DMS 273 (cell line): ENCODE measurements at regions not wholly inside any gene's neighbourhood (a gene's known extent, or its start where the extent isn't known, plus 50 kb on each side); places are given as distances from the start of the nearest gene placed in this dataset.

Source experiments
- DNase-seq: peaks from one replicate; lab custom pipeline; 2025; ENCODE audit not compliant: unreplicated experiment; lab: John Stamatoyannopoulos, UW

DNA sequence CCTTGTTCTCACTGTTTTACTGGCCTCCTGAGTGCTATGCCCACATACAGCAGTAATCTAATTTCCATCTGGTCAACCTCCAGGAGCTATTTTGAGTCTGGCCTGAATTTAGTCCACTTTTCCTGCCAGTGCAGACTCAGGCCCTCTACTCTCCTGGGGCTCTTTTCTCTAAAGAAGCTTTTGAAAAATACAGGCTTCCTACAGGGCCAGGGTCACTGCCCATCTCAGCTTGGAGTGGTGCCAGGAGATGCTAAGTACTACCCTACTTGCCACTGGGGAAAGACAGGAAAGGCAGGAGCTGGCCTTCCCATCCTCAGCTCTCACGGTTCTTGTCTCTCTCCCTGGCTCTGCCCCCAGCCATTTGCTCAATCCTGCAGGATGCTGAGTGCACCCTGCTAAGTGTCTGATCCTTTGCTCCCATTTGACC, 101.7 kb upstream of the SERP2 start:
- DNase-seq = no peak

DNA sequence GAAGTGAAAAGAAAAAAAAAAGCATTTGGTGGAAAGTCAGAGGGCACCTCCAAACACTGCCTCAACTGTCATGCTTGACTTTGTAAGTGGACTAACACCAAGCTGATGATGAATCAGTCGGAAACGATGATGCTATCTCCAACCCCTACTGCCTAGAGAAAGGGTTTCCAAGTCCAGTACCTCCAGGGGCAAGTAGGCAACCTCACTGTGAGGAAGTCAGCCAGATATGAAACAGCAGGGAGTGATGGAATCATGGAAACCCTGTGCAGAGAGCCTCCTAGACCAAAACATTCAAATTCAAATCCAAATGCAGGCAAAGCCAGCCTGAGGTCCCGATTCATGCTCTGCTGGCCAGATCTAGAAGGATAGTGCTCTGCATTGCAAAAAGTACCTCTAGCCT, 100.9 kb upstream of the SERP2 start:
- no peak for DNase-seq

DNA sequence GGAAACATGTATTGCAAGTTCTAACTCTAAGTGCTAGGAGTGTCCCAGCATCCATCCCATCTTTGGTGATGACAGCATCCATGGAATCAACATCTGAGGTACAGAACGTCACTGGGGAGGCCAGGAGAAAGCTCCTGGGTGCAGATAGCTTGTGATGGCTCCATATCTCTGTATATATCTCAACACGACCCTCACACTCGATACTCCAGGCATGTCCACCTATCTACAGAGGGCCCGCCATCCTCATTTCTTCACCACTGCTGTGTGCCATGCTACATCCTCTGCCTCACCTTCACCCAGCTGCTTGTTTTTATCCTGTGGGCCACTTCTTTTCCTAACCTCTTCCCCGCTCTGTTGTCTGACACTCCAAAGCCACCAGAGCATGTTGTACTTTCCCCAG, 100.4 kb upstream of the SERP2 start:
- no peak for DNase-seq

DNA sequence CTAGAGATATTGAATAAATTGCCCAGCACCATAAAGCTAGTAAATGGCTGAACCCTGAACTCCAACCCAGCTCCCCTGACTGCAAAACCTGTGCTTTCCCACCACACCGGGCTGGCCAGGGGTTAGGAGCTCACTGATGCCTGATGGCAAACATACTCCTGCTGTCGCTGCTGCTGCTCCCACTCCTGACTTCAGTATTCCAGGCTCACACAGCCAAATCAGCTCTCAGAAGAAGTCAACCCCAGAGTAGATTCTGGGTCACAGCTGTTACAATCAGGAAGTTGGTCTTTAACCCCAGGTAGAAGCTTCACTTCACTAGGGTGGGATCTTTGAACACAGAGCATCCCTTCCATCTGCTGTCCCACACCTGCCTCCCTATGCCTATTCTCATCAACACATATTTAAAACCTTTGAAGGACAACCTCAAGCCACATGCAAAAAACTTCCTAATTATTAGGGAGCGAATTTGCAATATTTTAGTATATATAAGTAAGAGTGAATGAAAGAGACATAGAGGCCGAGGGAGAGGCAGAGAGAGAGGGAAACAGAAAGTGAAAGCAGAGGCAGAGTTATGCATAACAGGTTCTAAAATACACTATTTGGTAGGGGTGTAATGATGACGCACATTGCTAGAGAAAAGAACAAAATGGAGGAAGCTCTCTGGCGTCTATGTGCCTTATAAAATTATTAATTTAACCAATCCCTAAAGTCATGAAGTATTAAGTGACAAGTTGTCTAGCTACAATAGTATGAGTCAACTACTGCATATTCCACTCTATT, 99.4 kb upstream of the SERP2 start:
- no peak for DNase-seq

DNA sequence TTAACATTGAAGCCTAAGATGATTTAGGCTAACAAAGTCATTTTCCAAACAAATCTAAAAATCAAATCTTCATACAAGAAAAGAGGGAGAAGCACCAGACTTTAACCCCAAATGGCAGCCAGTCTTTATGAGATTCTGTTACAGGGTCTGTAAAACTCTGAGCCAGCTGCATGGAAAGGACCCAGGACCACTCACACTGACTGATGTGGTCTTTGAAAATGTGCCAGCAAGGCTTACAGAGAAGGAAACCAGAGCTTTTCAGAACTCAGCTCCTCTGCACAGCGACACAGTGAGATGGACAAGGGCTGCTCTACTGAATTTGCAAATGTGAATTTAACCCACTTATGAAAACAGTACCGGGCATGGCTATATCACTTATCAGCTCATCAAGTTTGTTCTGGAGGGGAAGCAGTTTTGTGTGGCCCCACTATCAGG, 98.8 kb upstream of the SERP2 start:
- no peak for DNase-seq

DNA sequence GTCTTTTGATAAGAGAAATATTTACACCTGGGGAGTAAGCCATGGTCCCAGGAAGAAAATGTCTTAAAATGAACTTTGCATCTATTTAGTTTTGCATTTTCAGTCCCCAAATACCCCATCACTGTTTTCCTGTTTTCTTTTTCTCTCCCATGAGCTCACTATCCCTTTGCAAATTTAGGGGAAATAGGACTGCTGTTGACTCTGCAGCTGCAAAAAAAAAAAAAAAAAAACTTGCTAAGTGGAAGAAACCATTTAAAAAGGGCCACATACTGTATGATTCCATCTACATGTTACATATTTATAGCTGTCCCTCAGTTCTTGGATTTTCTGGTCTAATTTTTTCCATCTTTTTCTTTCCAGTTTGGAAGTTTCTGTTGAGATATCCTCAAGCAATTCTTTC, 98.2 kb upstream of the SERP2 start:
- DNase-seq = no peak

DNA sequence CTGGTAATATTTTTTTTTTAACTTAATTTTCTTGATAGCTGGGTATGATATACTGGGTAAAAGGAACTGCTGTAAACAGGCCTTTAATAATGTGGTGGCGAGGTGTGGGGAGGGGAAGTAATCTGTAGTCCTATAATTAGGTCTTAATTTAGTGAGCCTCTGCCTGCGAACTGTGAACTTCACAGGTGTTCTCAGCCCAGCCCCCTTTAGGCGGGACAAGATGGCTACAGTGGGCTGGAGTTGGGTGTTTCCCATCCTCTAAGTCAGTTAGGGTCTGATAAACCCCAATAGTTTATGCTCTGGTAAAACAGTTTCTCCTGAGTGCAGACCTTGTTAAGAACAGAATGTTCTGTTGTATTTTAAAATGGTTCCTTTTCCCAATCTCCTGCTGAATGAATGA, 97.6 kb upstream of the SERP2 start:
- no peak for DNase-seq

DNA sequence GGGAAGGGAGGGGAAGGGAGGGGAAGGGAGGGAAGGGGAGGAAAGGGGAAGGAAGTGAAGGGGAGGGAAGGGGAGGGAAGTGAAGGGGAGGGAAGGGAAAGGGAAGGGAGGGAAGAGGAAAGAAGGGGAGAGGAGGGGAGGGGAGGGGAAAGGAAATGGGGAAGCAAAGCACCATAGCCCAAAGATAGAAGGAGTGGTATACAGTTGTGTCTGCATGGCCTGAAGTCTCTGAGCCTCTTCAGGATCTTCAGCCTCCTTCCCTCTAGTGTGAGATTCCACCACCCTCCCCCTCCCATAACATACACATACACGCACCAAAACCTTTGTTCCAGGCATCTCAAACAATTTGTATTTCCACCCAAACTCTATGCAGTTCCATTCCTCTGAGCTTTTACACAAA, 96.2 kb upstream of the SERP2 start:
- no peak for DNase-seq

DNA sequence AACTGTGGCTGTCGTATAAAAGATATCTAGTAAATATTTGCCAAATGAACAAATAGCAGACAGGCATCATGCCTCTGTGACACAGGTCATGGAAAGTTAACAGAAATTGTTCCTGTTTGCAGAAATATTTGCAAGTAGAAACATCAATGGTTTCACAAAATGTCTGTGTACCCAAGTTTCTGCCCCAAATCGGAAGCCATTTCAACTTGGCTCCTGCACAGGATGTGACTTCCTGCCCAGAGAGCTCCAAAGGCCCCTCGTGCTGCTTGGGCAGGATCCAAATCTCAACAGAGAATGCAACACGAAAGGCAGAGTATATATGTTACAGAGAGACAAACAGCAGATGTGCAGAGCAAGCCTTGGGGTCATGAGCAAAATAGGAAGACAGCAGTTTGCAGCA, 95.5 kb upstream of the SERP2 start:
- peak; percentile 2 for DNase-seq

DNA sequence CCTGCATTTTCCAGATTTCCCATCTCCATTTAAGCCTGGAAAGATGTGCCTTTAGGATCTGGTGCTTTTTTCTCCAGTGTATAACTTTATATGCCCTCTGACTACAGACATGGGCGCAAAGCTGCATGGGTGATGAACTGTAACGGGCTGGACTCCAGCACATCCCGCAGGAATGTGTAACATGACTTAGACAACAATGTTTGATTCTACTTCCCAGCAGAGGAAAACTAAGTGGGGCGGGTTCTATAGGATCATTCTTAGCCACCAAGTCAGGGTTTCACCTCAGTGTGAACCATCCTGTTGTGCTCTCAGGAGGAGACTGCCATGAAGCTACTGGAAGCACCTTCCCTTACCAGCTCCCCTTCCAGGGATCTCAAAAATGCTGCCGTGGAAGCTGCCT, 93.2 kb upstream of the SERP2 start:
- DNase-seq = no peak

DNA sequence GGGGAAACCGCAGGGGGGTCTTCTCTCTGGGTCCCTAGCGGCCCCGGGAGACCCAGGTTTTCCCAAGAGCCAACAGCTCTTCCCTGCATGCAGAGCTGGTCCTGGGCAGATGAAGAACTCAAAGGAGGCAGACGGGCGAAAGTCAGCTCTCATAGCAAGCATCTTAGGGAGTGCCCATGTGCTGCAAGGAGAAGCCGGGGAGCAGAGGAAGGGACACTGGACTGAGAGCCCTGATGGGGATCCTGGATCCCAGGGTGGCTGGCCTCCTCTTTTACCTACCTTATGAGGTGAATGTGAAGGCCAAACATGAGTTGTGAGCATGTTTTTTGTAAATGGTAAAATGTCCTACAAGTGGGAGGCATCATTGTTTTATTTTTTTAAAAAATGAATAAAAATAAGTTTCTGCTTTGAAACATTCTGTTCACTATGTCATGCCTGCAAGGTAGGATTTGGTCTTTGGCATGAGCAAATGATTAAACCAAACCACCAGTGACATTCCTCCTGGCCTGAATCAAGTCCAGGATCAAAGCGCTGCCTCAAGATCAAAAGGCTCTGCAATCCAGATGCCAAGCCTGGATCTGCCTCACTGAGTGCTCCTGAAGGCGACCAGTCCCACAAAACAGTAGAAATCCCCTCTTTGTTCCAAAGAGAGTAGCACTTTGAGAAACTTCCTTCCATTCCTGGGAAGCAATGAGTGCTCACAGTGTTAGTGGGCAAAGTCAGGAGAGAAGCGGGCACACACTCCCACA, 92.2 kb upstream of the SERP2 start:
- no peak for DNase-seq

DNA sequence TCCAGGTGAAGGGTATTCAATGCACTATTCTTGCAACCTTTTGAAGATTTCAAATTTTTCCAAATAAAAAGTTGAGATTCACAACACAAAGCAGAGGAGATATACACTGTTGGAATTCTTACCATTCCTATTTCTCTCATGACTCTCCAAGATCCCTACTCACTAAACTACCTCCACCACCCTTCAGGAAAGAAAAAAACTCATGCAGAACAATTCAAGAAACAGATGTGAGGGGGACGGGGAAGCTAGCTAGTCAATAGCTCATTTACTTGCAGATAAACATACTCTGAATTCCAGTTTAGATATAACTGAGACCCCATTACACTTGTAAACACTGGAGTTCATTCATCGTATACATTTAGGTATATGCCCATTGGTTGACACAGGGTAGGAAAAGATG, 90.0 kb upstream of the SERP2 start:
- DNase-seq = no peak

DNA sequence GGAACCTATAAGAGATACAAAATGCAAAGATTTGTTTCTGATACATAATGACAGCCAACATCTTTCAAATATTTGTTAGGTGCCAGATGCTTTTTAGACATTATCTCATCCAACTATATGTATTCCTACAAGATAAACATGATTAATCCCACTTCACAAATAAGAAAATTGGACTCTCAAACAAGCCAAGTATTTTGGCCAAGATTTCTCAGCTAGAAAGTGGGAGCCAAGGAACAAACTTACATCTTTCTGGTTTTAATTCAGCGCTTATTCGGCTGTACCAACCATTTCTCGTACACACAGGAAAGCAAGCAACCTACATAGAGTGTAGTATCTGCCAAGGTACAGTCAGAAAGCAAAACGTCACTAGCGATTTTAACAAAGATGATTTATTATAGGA, 85.7 kb upstream of the SERP2 start:
- DNase-seq = no peak

DNA sequence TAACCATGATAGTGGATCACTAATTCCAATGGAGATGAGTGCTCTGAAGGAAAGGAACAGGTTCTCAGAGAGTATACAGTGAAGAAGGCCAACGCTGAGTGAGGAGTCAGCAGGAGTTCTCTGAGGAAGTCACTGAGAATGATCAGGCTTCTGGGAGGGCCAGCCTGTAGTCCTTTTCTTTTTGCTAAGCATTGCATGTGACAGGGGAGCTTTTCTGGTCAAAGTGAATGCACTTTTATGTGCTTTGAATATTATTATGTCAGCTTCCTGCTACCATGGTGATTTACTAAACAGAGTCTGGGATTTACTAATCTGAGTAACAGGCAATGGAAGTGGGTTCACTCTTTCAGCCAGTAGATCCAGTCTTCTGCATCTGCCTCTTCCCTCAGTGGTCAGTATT, 81.1 kb upstream of the SERP2 start:
- DNase-seq = no peak

DNA sequence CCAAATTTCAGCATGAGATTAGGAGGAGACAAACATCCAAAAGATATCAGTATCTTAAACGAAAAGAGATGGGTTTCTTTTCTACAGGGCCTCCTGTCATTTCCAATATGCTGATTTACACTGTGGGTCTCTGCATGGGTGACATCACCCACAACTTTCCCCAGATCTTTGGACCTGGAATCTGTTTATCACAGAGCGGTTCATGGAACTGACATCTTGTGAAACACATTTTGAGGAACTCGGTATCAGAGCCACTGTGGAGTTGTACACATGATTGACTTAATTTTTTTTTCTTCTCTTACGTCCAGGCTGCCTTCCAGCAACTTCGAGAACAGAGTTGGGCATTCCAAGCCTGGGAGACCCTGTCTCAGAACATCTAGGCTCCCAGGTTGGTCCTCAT, 80.2 kb upstream of the SERP2 start:
- no peak for DNase-seq

DNA sequence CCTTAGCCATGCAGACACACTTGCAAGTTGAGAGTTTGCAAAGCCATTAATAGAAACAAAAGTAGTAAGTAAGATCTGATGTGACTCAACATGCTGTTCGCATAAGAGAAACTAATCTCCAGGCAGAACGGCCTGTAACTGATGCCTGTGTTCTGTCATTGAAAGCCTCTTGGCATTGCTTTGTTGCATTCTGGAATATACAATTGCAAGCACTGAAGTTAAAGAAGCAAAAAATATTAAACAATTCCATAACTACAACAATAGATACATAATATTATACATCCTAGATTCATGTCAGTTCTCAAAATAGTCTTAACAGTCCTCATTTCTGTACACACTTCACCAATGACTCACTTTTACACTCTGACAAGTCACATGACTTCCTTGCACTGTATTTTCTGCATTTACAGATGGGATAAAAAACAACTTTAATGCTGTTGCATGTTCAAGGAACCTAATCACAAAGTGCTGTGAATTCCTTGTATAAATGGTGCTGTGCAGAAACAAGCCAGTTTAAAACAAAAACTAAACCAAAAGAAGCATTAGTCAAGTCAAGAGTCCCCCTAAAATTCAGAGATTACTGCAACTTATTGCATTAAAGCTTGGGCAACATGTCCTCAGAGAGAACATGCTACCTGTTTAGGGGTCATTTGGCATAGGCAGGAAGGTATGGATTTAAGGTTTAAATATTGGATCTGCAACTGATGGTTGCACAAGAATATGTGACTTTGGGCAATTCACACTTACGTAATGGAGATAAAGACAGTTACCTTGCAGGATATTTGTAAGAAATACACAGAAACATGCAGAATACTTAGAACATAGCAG, 79.5 kb upstream of the SERP2 start:
- no peak for DNase-seq

DNA sequence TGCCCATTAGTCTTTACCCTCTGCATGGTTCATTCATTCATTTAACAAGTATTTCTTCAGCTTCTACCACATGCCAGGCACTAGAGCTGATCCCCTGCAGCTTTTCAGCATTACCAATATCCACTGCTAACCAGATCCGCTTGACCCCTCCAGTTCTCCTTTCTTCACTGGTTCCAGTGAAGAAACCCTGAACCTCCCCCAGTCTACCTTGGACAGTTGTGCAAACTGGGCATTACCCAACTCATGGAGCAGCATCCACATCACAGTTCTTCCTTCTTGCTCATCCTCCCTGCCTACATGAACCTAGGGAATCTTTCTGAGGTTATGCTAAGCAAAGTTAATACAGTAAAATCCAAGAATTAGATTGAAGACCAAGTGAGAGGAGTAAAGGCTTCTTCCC, 78.7 kb upstream of the SERP2 start:
- DNase-seq = no peak

DNA sequence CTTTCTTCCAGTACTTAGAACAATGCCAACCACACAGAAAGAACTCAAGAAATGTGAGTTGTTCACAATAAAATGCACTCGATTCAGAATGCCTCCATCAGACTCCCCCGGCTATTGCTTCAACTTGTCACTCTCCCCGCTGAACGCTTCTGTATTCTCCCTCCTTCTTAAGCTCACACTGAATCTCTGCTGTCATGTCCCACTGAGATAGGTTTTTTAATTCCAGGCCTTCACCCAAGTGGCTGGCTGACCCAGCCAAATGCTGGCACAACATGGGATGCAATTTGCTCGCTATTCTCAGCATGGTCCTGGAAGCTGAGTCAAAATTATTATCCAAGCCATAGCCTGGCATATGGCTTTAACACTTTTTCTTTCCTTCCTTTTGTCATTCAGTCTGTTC, 76.8 kb upstream of the SERP2 start:
- DNase-seq = no peak

DNA sequence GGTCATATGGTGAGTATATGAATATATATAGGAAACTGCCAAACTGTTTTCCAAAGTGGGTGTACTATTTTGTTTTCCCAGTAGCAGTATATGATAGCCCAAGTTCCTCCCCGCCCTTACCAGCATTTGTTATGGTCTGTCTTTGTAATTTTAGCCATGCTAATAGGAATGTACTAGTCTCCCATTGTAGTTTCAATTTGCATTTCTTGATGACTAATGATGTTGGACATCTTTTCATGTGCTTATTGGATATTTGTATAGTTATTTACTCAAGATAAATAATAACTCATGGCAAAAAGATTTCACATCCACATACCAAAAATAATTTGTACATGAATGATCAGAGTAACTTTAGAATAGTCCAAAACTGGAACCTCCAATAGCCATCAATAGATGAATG, 75.3 kb upstream of the SERP2 start:
- no peak for DNase-seq

DNA sequence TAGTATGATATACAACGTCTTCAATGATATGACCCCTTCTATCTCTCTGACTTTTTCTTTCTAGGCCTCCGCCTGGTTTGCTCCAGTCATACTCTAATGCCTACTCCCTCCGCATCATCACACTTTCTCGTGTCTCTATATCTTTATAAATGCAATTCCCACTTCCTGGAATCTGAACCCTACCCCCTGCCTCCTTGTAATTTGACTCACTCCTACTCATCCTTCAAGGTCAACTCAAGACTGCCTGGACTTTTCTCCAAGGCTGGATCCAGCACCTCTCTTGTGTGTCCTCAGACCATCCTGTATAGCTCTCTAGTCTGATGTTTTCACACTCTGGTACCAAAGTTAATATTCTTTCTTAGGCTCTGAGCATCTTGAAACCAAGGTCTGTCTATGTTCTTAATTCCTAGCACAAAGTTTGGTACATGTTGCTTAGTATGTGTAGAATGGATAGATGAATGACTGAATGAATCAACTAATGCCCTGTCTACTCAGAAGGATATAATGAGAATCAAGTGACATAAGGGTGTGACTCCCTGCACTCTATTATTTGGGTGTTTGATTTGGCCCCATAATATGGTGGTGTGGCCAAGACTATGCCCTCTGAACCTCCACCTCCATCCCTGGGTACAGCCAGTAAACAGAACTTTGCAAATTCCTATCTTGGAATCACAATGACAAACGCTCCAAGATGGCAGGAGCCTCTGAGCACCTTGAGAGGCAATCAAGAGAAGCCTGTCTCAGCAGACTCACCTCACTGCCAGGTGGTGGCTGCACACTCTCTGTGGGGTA, 74.3 kb upstream of the SERP2 start:
- DNase-seq = no peak
